ENCODE measurements at regions not wholly inside any gene's neighbourhood (a gene's known extent, or its start where the extent isn't known, plus 50 kb on each side); places are given as distances from the start of the nearest gene placed in this dataset.

GRCh38 chr16:59887856-59888255 lies 1153.7 kb upstream of the GOT2 start:
- TF ChIP-seq CTCF (IDR thresholded peaks at IDR 0.05; ENCODE audit: low read depth, low read length, poor library complexity, severe bottlenecking) (no peak), EZH2phosphoT487 (IDR thresholded peaks at IDR 0.05; ENCODE audit: borderline replicate concordance, low read length) (no peak)

Measured in DOHH2 (cell line).